HCT116 (cell line): ENCODE measurements at regions not wholly inside any gene's neighbourhood (a gene's known extent, or its start where the extent isn't known, plus 50 kb on each side); places are given as distances from the start of the nearest gene placed in this dataset.

ENCODE experiments used
- ATAC-seq: fragments of 200-7000 bp; cut with Tn5 transposase; 2 replicates; pipeline ENCODE4 v1.9.1; 2020; ENCODE audit warnings: mild to moderate bottlenecking, moderate library complexity
- BruUV-seq: library from RNA; stranded (reverse); fragments of 400-500 nt; replicated peaks from 2 replicates; lab custom pipeline; 2021; lab: Mats Ljungman, UMichigan
- CTCF ChIA-PET: fragments of 300-600 bp; sonication (Branson Sonifier 250); formaldehyde crosslinking; loops from one replicate; lab custom pipeline; 2021; ENCODE audit warnings: antibody characterized with exemption; lab: Charles Lee
- POLR2A ChIA-PET: fragments of 300-600, 350-600 bp; sonication (Branson Sonifier 250); formaldehyde crosslinking; loops from one replicate; lab custom pipeline; 2021; ENCODE audit warnings: antibody characterized with exemption; lab: Charles Lee
- RAD21 ChIA-PET, 2 experiments: fragments of 300-600 bp; sonication (Branson Sonifier 250); formaldehyde crosslinking; loops; one replicate each; lab custom pipeline; 2023; ENCODE audit warnings: low total read pairs in 2 of 2; ENCODE audit not compliant: uncharacterized antibody in 2 of 2, unreplicated experiment in 2 of 2, low non-redundant PET in 1 of 2; lab: Charles Lee
- DNase-seq: peaks from one replicate; pipeline ENCODE4 v3.0.0-alpha.2; 2010; ENCODE audit warnings: low read depth, low spot score
- H2AFZ ChIP-seq: fragments of 200-600 bp; shearing (Covaris generic), sonication (generic); 2 replicates; pipeline ENCODE4 v1.6.1; 2017; ENCODE audit warnings: low read depth, mixed run types, mixed read lengths, antibody characterized with exemption, low read length; ENCODE audit not compliant: poor library complexity, severe bottlenecking
- H3K27ac ChIP-seq: 2 replicates; pipeline ENCODE4 v1.5.1; 2012; ENCODE audit warnings: low read depth, low read length
- H3K27me3 ChIP-seq: fragments of 200-600 bp; sonication (generic); 2 replicates; pipeline ENCODE4 v1.6.1; 2016; ENCODE audit warnings: mixed run types, low read length, mixed read lengths; ENCODE audit not compliant: insufficient read depth
- H3K36me3 ChIP-seq, 2 experiments: fragments of 200-500 bp in 1 of 2; fragments of 200-600 bp in 1 of 2; sonication (Bioruptor generic) in 1 of 2; sonication (generic) in 1 of 2; 2 replicates each; pipeline versions ENCODE4 v1.5.1 to v1.6.1; 2014 to 2016; ENCODE audit warnings: low read length in 2 of 2, inconsistent platforms in 1 of 2, mixed read lengths in 1 of 2, mixed run types in 1 of 2; ENCODE audit not compliant: insufficient read depth in 2 of 2, control insufficient read depth in 1 of 2
- H3K4me1 ChIP-seq, 2 experiments: fragments of 200-600 bp in 1 of 2; sonication (generic) in 1 of 2; 2 replicates each; pipeline versions ENCODE4 v1.5.1 to v1.6.1; 2012 to 2017; ENCODE audit warnings: low read length in 2 of 2, inconsistent platforms in 1 of 2, mild to moderate bottlenecking in 1 of 2, mixed read lengths in 1 of 2, mixed run types in 1 of 2, moderate library complexity in 1 of 2; ENCODE audit not compliant: insufficient read depth in 2 of 2, control insufficient read depth in 1 of 2
- H3K4me2 ChIP-seq: fragments of 200-600 bp; sonication (generic); 2 replicates; pipeline ENCODE4 v1.6.1; 2017; ENCODE audit warnings: mixed run types, low read length, mixed read lengths
- H3K4me3 ChIP-seq, 2 experiments: fragments of 200-600 bp in 1 of 2; sonication (generic) in 1 of 2; replicated peaks in 1 of 2; 2 replicates each; pipeline ENCODE4 v1.5.1; 2011 to 2016; ENCODE audit warnings: low read length in 2 of 2, control low read depth in 1 of 2, low read depth in 1 of 2, mild to moderate bottlenecking in 1 of 2, mixed read lengths in 1 of 2, mixed run types in 1 of 2
- H3K79me2 ChIP-seq: fragments of 200-600 bp; sonication (generic); 2 replicates; pipeline ENCODE4 v1.6.1; 2017; ENCODE audit warnings: mild to moderate bottlenecking, mixed run types, low read length, moderate library complexity, mixed read lengths; ENCODE audit not compliant: insufficient read depth
- H3K9ac ChIP-seq: fragments of 200-600 bp; sonication (generic); 2 replicates; pipeline ENCODE4 v1.6.1; 2016; ENCODE audit warnings: low read length, mixed read lengths
- H3K9me2 ChIP-seq: fragments of 200-600 bp; sonication (generic), shearing (Covaris generic); 2 replicates; pipeline ENCODE4 v1.6.1; 2017; ENCODE audit warnings: mixed run types, mild to moderate bottlenecking, moderate library complexity; ENCODE audit not compliant: insufficient read depth
- H3K9me3 ChIP-seq, 2 experiments: fragments of 200-500 bp in 1 of 2; fragments of 200-600 bp in 1 of 2; sonication (Bioruptor generic) in 1 of 2; sonication (generic) in 1 of 2; 2 replicates each; pipeline ENCODE4 v1.6.1; 2014 to 2017; ENCODE audit warnings: low read length in 2 of 2, mixed read lengths in 2 of 2, inconsistent platforms in 1 of 2, low read depth in 1 of 2, mild to moderate bottlenecking in 1 of 2, mixed run types in 1 of 2, moderate library complexity in 1 of 2; ENCODE audit not compliant: control insufficient read depth in 1 of 2, insufficient read depth in 1 of 2
- H4K20me1 ChIP-seq: fragments of 200-600 bp; sonication (generic), shearing (Covaris generic); 2 replicates; pipeline ENCODE4 v1.6.1; 2017; ENCODE audit warnings: mixed run types, mild to moderate bottlenecking, moderate library complexity; ENCODE audit not compliant: insufficient read depth
- EGR1 ChIP-seq: IDR thresholded peaks from 2 replicates; pipeline ENCODE4 v1.6.1; 2012; ENCODE audit warnings: low read depth
- EZH2phosphoT487 ChIP-seq: fragments of 200-600 bp; IDR thresholded peaks from 2 replicates; pipeline ENCODE4 v1.6.1; 2018; ENCODE audit warnings: antibody characterized with exemption, borderline replicate concordance
- POLR2A ChIP-seq: IDR thresholded peaks from 2 replicates; pipeline ENCODE4 v1.7.0; 2011; ENCODE audit warnings: borderline replicate concordance; ENCODE audit not compliant: insufficient read depth, insufficient read length; ENCODE audit errors: extremely low read depth
- RAD21 ChIP-seq: IDR thresholded peaks from 2 replicates; pipeline ENCODE4 v1.6.1; 2012; ENCODE audit warnings: low read depth, mild to moderate bottlenecking
- SP1 ChIP-seq: IDR thresholded peaks from 2 replicates; pipeline ENCODE4 v1.6.1; 2012; ENCODE audit warnings: low read depth
- TCF7L2 ChIP-seq: IDR thresholded peaks from 2 replicates; pipeline ENCODE4 v1.7.0; 2011; ENCODE audit warnings: borderline replicate concordance, inconsistent platforms; ENCODE audit not compliant: insufficient read depth, insufficient read length; ENCODE audit errors: extremely low read depth
- intact Hi-C: fragments of 100-400 bp; cut with micrococcal nuclease; formaldehyde crosslinking; loops from 2 replicates; pipeline ENCODE4 v1.10.0; 2022
- TF ChIP-seq, protein P1 (sequence below), 3 experiments: fragments of 200-600 bp in 1 of 3; sonication (generic) in 1 of 3; IDR thresholded peaks in 2 of 3; conservative IDR thresholded peaks in 1 of 3; 2 replicates each; pipeline ENCODE4 v1.5.1; 2012 to 2017; ENCODE audit warnings: low read depth in 2 of 3, low read length in 2 of 3, antibody characterized with exemption in 1 of 3, borderline replicate concordance in 1 of 3, control low read depth in 1 of 3, mild to moderate bottlenecking in 1 of 3, mixed read lengths in 1 of 3, mixed run types in 1 of 3, moderate library complexity in 1 of 3; ENCODE audit not compliant: insufficient read depth in 1 of 3
- TF ChIP-seq, protein P2 (sequence below): IDR thresholded peaks from 2 replicates; pipeline ENCODE4 v1.6.1; 2012; ENCODE audit warnings: low read depth

DNA sequence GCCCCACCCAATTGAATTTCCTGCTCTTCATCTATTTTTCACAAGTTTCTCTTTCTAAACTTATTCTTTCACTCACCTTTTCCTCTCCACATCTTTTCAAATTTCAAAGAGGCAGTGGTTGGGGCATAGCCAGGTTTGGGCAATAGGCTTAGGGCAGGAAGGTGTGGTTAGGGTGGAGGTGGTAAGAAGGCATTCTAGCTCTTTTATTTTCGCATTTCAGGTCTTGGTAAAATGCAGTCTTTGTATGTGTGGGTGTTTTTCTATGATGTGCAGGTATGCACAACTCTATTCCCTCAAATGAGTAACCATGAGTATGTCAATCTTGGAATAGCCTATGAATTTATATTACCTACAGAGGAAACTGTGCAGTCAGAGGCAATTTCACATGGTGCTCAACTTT lies 129.8 kb upstream of the IFNE start (continued):
- TF ChIP-seq, protein P1, sequence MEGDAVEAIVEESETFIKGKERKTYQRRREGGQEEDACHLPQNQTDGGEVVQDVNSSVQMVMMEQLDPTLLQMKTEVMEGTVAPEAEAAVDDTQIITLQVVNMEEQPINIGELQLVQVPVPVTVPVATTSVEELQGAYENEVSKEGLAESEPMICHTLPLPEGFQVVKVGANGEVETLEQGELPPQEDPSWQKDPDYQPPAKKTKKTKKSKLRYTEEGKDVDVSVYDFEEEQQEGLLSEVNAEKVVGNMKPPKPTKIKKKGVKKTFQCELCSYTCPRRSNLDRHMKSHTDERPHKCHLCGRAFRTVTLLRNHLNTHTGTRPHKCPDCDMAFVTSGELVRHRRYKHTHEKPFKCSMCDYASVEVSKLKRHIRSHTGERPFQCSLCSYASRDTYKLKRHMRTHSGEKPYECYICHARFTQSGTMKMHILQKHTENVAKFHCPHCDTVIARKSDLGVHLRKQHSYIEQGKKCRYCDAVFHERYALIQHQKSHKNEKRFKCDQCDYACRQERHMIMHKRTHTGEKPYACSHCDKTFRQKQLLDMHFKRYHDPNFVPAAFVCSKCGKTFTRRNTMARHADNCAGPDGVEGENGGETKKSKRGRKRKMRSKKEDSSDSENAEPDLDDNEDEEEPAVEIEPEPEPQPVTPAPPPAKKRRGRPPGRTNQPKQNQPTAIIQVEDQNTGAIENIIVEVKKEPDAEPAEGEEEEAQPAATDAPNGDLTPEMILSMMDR (IDR thresholded peaks at IDR 0.05 in 2 of 3, conservative IDR thresholded peaks at IDR 0.05 in 1 of 3; ENCODE audit: borderline replicate concordance in 1 of 3, insufficient read depth in 1 of 3, low read depth in 2 of 3, low read length in 2 of 3) = no peak
- TF ChIP-seq EZH2phosphoT487 (no peak), SP1 (peak; percentile 98), EGR1 (peak; percentile 87), RAD21 (no peak), POLR2A (no peak)
- TF ChIP-seq, protein P2, sequence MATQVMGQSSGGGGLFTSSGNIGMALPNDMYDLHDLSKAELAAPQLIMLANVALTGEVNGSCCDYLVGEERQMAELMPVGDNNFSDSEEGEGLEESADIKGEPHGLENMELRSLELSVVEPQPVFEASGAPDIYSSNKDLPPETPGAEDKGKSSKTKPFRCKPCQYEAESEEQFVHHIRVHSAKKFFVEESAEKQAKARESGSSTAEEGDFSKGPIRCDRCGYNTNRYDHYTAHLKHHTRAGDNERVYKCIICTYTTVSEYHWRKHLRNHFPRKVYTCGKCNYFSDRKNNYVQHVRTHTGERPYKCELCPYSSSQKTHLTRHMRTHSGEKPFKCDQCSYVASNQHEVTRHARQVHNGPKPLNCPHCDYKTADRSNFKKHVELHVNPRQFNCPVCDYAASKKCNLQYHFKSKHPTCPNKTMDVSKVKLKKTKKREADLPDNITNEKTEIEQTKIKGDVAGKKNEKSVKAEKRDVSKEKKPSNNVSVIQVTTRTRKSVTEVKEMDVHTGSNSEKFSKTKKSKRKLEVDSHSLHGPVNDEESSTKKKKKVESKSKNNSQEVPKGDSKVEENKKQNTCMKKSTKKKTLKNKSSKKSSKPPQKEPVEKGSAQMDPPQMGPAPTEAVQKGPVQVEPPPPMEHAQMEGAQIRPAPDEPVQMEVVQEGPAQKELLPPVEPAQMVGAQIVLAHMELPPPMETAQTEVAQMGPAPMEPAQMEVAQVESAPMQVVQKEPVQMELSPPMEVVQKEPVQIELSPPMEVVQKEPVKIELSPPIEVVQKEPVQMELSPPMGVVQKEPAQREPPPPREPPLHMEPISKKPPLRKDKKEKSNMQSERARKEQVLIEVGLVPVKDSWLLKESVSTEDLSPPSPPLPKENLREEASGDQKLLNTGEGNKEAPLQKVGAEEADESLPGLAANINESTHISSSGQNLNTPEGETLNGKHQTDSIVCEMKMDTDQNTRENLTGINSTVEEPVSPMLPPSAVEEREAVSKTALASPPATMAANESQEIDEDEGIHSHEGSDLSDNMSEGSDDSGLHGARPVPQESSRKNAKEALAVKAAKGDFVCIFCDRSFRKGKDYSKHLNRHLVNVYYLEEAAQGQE = no peak

DNA sequence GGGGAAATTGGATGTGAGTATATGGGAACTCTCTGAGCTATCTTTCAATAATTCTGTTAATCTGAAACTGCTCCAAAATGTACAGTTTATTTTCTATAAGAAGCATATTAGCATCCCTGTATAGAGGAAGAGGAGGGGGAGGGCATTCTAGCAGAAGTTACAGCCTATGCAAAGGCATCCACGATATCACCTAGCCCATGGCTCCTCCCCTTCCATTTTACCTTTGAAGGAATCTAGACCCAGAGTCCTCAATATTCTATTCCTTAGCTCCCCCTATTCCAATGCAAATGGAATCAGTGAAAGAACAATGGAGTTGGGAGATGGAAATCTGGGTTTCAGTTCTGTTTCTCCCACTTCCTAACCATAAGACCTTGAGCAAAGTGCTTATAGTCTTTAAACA lies 132.9 kb upstream of the IFNE start:
- Histone ChIP-seq H3K4me3 (peak overlapping the region in 1 of 2 experiments; percentile 29; a peak in 2 of 4 replicates), H4K20me1 (no peaks in the 10 kb centered on the region), H3K79me2 (peaks cover 28% of the 10 kb centered on the region), H3K9me2 (no peaks in the 10 kb centered on the region), H3K27me3 (no peaks in the 10 kb centered on the region), H3K27ac (peak overlapping the region; percentile 97), H3K9ac (peak overlapping the region; percentile 58), H3K9me3 (no peaks in the 10 kb centered on the region), H3K4me1 (peaks cover 84 to 99% of the 10 kb centered on the region in 2 experiments), H3K36me3 (no peaks in the 10 kb centered on the region), H3K4me2 (peak overlapping the region; percentile 62), H2AFZ (no peak overlapping the region)
- TF ChIP-seq EZH2phosphoT487 (no peak), TCF7L2 (no peak), EGR1 (no peak), SP1 (no peak)
- CTCF ChIA-PET = no interaction called here
- DNase-seq = no peak
- intact Hi-C loops = loop anchor here (2.0 kb wide), 1 partner anchor 64 kb away; no protein-coding TSS in a partner anchor
- peak; percentile 55 for ATAC-seq
- POLR2A ChIA-PET = interaction anchor here (0.8 to 1.7 kb wide), 8 partner anchors 9 to 94 kb away, joined by 3 to 7 read pairs (median 3); no protein-coding TSS in a partner anchor
- BruUV-seq = no TSS peak
- RAD21 ChIA-PET = no interaction called here
